HG02763 (cell line): ENCODE measurements at regions not wholly inside any gene's neighbourhood (a gene's known extent, or its start where the extent isn't known, plus 50 kb on each side); places are given as distances from the start of the nearest gene placed in this dataset.

ENCODE experiments used
- ATAC-seq: cut with Tn5 transposase; IDR thresholded peaks from one replicate; pipeline ENCODE4 v1.9.1; 2021; ENCODE audit warnings: mild to moderate bottlenecking, moderate library complexity; ENCODE audit not compliant: unreplicated experiment

DNA sequence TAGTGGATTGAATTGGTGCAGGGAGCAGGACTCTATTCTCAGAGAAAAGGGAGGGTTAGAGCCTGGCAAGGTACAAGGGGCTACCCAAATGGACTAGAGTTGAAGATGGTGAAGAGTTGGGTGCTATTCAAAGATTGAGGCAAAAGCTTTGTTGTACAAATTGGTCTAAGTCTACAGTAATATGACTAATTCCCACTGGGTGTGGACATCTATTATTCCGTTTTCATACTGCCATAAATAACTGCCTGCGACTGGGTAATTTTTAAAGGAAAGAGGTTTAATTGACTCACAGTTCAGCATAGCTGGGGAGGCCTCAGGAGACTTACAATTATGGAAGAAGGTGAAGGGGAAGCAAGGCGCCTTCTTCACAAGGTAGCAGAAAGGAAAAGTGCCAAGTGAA is 266.3 kb downstream of the TPBG start:
- ATAC-seq, result no peak

DNA sequence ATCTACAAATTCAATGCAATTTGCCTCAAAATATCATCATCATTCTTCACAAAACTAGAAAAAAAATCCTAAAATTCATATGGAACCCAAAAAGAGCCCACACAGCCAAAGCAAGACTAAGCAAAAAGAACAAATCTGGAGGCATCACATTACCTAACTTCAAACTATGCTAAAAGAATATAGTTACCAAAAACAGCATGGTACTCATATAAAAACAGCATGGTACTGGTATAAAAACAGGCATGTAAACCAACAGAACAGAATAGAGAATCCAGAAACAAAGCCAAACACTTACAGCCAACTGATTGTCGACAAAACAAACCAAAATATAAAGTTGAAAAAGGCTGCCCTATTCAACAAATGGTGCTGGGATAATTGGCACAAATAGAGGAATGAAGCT is 278.1 kb downstream of the TPBG start:
- ATAC-seq, result no peak

DNA sequence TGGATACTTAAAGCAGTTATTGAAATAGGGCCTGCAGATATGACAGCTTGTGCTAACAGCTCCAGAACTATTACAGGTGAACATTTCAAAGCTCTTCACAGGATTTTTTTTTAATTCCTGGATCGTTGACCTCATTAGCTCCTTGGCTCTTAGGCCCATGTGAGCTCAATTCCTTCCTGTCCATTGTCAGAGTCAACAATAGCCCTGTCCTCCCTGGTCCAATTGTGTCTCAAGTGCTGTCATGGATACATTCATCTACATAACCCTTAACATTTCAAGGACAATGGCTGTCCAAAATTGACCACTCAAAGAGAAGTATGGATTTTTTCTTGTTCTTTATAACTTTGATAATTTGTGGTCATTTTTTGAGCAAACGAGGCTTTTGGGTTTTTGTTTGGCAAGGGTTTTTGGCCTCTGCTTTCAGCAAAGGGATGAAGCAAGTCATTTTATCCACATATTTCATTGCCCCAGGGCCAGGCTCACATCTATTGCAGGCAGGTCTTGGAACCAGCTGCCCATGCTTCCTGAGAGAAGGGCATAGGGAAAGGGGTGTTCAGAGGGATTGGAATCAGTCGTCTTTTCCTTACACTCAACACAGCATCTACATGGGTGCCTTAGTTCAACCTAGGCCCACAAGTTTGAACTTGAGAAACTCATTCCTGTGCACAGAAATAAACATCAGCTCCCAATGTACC is 282.1 kb downstream of the TPBG start:
- ATAC-seq, result no peak

DNA sequence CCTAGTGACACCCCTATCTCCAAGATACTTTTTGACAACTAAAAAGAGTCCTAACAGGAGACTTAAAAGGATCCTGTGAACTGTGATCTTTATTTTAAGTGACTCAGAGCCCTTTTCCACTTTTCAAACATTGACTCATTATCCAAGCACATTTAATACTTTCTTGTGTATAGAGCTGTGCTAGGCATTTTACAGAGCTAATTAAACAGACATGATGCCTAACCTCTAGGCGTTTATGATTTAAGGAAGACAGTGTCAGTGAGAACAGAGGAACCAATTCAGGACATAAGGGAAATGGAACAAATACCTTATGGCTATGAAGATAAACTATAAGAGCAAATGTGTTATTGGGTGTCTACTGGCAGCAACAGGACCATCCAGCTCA is 282.6 kb downstream of the TPBG start:
- ATAC-seq, result no peak

DNA sequence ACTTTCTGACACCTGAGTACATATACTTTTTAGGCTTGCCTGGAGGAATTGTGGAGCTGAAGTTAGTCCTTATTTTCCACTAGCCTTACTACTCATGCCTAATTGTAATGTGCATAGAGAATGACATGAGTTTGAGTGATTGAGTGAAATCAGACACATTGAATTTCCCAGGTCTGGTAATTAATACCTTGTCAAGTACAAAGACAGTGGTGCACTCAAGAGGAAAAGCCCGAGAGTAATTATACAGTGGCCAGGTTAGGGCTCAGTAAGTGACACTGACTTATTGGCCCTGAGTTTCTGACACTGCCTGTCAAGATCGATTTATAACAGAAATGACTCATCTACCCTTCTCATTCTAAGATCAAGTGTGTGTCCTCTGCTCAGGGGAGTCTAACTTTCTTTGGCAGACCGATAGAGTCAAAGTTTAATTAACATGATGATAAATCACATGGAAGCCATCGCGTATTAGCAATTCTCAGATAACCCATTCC is 288.3 kb downstream of the TPBG start:
- ATAC-seq, result no peak

DNA sequence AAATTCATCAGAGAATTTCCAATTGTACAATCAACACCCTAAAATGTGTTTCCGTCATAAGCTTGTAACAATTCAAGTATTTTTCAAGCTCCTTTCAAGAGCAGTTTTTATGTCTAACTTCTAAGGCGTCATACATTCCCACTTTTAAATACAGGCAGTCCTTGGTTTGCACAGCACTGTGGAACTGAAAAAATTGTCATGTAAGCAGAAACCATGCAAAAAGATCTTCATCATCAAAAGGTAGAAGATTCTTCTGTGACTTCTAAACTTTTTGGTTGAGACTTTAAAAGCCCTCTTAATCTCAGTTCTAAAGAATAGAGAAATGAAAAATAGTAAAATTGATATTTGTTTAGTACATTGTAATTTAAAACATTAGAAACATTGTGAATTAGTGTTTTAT is 315.6 kb downstream of the TPBG start:
- ATAC-seq, result no peak

DNA sequence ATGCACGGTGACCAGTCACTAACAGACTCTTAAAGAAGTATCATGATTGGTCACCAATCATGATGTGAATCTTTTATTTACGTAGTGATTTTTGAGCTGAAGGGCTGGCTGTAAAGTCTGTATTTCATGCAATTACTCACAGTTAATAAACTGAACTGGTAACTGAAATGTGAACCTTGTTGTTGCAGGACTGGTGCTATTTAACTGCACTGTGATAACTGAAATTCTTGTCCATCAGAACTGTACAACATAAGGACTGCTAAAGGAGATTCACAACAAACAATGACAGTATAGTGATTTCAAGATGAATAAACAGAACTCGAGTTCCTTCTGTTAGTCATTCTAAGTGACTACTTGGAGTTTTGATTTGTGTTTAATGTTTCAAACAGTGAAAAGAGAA is 316.6 kb downstream of the TPBG start:
- ATAC-seq, result no peak

DNA sequence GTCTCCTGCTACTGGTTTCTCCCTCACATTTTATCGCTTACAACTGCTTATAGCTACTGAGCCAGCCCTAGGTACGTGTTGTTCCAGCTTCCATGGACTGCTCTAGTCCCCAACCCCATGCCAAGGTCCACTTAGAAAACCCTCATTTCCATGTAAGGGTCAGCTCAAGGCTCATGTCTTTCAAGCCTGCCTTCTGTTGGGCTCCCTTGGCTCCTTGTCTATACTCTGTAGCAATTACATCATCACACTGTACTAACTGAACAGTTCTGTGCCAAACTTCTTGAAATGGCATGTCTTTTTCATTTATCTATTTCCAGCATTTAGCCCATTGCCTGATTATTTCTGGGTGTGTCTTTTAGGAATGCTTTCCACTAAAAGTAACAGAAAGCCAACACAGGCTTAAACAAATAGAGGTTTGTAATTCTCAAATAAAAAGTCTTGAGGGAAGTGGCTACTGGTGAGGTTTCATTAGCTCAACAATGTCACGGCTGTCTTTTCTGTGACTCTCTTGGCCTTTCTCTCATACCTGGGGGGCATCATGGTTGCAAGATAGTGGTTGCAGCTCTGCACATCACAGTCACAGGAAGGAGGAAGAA is 317.6 kb downstream of the TPBG start:
- ATAC-seq, result no peak

DNA sequence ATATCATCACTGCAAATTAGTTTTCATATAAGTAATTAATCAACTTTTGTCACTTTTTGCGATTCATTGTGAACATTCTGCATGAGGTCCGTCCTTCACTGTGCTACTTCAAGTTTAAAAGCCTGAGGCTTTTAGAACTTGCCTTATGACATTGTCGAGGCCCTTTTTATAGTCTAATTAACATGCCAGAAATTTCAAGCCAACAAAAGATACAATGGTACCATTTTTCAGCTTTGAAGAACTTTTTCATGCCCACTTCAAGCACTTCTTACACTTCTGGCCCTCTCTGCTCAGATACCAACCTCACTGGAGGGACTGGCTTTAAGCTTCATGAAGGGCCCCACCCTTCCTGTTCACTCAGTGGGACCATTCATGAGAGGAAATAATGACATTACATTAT is 323.1 kb downstream of the TPBG start:
- no peak for ATAC-seq

DNA sequence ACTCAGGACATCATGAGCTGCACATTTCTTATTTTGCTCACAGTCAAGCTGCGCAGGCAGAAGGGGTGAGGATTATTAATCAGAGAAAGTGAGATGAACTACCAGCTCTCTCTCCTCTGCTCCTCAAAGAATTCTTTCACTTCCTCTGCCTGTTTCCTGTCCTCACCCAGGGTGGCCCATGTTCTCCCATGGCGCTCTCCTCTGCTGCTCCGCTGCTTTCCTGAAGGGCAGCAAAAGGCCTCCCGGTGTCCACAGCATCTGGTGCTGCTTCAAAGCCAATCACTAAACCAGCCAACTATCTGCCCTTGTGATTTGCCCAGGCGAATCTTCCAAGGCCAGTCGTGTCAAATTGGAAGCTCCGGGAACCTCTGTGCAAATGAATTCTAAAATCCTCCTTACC is 324.2 kb downstream of the TPBG start:
- no peak for ATAC-seq

DNA sequence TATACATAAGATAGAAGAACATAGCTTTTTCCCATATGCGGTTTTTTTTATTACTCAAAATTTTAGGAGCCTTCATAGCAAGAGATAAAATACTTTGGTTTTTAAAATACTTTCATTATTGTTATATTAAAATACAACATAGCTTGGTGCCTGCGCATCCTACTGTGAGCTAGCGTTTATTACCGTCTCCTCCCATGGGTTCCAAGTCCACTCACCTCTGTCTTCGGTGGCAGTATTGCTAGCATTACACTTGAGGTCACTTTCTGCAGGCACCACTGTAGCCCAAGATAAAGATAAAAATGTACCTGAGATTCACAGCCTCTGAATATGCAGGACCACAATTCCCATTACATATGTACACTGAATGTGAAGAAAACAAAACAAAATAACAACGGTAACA is 326.7 kb downstream of the TPBG start:
- ATAC-seq, result no peak

DNA sequence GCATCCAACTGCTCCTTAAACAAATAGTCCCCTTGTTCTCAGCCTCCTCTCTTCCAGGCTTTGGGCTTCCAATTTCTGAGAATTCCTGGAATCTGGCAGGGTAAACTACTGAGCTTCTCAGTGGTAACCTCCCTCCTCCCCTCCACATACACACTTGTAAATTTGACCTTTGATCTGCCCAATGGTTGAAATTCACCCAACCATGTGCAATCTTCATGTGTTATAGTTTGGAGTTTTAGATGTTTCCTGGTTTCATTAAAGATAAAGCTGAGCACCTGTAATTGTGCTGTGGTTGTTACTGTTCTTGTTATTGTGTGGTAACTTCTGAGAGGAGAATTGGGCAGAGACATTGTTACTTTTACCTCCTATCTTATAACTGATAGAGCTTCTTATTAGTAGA is 328.4 kb downstream of the TPBG start:
- no peak for ATAC-seq

DNA sequence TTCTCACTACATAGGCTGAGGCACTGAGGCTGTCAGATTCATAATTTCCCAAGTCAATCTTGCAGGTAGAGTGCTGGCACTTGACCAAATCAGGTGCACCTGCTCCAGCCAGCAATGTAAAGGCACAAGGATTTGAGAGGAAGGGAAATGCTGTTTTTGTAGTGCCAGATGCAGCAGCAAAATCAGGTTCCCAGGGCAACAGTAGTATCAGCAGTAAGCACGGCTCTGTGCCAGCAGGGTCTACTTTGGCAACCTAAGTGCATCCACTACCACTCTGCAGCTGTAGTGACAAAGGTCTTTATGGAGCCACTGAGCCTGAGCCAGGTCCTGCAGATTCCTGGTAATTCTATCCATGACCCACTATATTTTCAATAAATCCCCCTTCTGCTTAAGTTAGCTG is 329.5 kb downstream of the TPBG start:
- no peak for ATAC-seq

DNA sequence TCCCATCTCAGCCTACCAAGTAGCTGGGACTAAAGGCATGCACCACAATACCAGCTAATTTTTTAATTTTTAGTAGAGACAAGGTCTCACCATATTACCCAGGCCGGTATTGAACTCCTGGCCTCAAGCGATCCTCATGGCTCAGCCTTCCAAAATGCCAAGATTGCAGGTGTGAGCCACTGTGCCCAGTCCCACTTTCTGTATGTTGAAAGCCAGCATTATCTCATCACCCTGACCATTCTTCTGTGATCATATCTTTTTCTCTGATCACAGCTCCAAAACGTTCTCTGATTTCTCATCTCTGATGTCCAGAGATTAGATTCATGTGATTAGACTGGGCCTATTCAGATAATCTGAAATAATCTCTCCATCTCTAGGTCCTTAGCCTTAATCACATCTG is 337.7 kb downstream of the TPBG start:
- no peak for ATAC-seq

DNA sequence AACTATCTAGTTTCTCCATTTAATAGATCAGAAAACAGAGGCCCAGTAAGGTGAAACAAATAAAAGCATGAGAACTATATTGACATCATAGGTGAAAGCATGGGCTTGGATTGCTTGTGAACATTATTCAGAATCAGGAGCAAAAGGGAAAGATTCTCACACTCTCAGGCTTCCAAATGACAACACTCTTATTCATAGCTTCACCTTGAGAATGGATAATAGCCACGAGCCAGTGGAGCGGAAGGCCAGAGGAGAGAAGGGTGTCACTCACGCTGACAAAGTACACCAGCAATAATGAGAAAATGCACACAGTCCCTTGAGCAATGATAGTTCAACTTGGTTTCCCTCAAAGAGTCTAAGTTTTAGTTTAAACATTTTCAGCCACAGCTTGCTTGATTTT is 339.0 kb downstream of the TPBG start:
- no peak for ATAC-seq

DNA sequence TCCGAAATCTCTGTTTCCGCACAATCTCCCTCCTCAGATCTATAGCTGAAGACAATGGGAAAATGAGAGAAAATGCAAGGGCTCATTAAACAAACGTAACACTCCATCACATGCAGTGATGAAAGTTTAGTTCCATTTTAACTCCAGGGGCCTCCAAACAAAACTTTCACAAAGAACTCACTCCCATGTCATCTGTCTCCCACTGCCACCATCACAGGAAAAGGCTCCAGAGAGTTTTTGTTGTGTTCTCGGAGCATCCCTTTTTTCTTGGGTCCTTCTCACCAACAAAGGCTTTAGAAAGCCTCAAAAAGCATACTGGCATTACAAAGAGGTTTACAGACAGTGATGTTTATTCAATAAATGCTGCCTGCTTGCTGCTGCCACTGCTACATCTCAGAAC is 339.6 kb downstream of the TPBG start:
- ATAC-seq, result no peak

DNA sequence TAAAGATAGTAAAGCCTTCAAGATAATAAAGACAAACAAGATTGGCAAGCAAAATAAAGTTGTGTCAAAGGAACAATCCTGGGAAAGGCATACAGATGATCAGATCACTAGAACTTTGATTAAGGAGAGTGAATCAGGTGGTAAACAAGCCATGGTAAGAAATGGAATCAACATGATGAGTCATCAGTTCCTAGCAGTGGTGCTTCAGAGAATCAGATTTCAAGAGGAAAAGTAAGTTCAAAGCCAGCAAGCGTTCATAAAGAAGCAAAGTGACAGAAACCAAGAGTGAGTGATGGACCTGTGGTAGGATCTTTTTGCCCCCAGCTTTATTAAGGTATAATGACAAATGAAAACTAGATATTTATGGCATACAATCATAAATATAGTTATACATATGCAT is 340.4 kb downstream of the TPBG start:
- no peak for ATAC-seq

DNA sequence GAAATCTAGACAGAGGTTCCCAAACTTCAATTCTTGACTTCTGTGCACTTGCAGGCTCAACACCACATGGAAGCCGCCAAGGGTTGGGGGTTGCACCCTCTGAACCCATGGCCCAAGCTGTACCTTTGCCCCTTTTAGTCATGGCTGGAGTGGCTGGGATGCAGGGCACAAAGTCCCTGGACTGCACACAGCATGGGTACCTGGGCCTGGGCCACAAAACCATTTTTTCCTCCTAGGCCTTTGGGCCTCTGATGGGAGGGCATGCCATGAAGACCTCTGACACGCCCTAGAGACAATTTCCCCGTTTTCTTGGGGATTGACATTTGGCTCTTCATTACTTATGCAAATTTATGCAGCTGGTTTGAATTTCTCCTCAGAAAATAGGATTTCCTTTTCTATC is 342.0 kb downstream of the TPBG start:
- ATAC-seq, result no peak

DNA sequence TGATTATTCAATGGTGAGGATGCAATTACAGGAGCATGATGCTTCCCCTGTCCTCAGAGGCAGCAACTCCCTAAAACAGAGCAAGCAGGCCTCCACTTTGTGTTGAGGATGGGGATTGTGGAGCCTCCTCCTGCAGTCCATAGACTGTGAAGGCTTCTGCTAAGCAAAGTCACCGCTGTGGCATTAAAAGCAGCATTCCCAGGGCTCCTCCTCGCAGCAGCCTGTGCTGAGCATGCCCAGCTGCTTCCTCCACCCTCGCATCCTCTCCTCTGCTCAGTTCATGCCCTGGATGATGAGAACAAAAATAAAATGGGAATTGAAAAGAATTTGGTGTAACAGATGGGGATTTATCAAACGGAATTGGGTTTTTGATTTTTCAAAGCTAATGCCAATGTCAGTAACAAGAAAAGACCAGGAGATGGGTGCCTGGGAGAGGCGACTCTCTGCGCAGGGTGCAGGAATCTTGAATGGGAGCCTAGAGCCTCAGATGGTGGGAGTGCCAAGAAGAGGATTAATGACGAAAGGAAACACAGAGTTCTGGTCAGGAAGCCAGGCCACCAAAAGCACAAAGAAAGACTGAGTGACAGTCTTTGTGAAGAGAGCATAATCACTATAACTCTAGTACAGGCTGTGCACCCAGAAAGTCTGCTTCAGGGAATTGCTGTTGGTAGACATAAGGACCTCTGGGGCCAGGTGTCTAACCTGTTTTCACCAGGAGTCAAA is 347.6 kb downstream of the TPBG start:
- ATAC-seq, result no peak

DNA sequence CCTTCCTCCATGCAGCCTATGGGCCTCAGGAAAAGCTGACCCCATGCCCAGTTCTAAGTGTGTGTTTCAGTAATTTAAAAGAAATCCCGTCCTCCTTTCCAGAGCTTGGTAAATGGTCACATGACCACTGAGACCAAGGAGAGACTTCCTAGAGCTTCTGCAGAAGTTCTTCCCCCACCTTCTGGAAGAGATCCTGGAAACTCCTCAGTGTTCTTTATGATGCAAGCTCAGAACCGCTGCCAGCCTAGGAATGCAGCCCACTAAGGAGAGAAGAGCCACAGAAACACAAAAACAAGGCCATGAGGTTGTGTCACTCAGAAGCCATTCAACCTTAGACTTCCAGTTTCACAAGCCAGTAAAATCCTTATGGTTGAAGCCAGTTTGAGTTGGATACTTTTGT is 348.4 kb downstream of the TPBG start:
- no peak for ATAC-seq

DNA sequence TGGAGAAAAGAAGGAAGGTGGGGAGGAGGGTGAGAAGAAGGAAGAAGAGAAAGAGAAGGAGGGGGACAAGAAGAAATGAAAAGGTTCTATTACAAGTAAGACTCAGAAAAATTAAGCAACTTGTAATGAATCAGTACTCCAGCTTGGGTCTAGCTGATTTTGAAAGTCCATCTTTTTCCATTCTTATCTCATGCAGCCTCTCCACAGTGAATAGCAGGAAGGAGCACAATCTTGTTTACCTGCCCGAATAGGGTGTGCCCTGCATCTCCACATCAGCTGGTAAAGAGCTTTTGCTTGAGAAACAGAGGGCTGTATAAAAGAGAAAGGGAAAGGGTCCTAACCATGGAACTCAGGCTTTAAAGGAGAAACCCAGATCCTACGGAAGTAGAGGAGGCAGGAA is 348.8 kb downstream of the TPBG start:
- no peak for ATAC-seq

DNA sequence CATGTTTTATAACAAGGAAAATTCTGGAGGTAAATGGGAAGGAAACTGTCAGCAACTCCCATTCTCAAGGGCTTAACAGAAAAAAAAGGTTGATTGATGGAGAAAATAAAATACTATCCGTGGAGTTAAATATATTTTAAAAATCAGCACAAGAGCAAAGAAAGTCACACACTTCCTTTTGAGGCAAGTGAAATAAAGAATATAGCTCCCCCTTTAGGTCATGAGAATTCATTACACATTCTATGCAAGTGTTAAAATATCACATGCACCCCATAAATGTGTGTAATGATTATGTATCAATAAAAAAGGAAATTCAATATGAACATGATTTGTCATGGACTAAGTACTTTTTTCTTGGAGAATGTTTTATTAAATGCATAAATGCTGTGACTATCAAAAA is 349.2 kb downstream of the TPBG start:
- ATAC-seq, result no peak
